Liver (tissue), 3 donors: ENCODE measurements at regions not wholly inside any gene's neighbourhood (a gene's known extent, or its start where the extent isn't known, plus 50 kb on each side); places are given as distances from the start of the nearest gene placed in this dataset.

Source experiments
- ATF3 ChIP-seq: IDR thresholded peaks from 2 replicates; pipeline ENCODE4 v1.6.1; 2016; ENCODE audit warnings: antibody characterized with exemption
- CTCF ChIP-seq: fragments of 150-350 bp; IDR thresholded peaks from 2 replicates; pipeline ENCODE4 v1.5.1; 2017; ENCODE audit warnings: improper control_type of control experiment, low read depth, low read length; ENCODE audit not compliant: missing input control
- GABPA ChIP-seq, 2 donors: IDR thresholded peaks in 1 of 2; conservative IDR thresholded peaks in 1 of 2; 2 replicates each; pipeline ENCODE4 v1.6.1; 2016; ENCODE audit warnings: antibody characterized with exemption in 2 of 2, mild to moderate bottlenecking in 1 of 2, moderate library complexity in 1 of 2
- MAX ChIP-seq: IDR thresholded peaks from 2 replicates; pipeline ENCODE4 v1.6.1; 2016; ENCODE audit warnings: antibody characterized with exemption
- RAD21 ChIP-seq, 2 donors: IDR thresholded peaks; 2 replicates each; pipeline ENCODE4 v1.6.1; 2016; ENCODE audit warnings: antibody characterized with exemption in 2 of 2, mild to moderate bottlenecking in 2 of 2
- REST ChIP-seq: IDR thresholded peaks from 2 replicates; pipeline ENCODE4 v1.6.1; 2016; ENCODE audit warnings: antibody characterized with exemption, mild to moderate bottlenecking
- SP1 ChIP-seq: IDR thresholded peaks from 2 replicates; pipeline ENCODE4 v1.6.1; 2018; ENCODE audit warnings: antibody characterized with exemption, mild to moderate bottlenecking
- donor health status: healthy.
- donor health status: healthy.

- no peak for TF ChIP-seq CTCF
- TF ChIP-seq GABPA (IDR thresholded peaks at IDR 0.05 in 1 of 2, conservative IDR thresholded peaks at IDR 0.05 in 1 of 2): no peak
- no peak for TF ChIP-seq REST
- TF ChIP-seq MAX: no peak
- TF ChIP-seq ATF3: no peak
- TF ChIP-seq SP1: no peak
- no peak for TF ChIP-seq RAD21 (IDR thresholded peaks at IDR 0.05)
Observed at GRCh38 chr2:5474716-5475115, 217.5 kb upstream of the SOX11 start.
